MCF 10A (cell line): ENCODE measurements at regions not wholly inside any gene's neighbourhood (a gene's known extent, or its start where the extent isn't known, plus 50 kb on each side); places are given as distances from the start of the nearest gene placed in this dataset.

Experiments
- BruUV-seq: library from RNA; stranded (reverse); fragments of 400-500 nt; replicated peaks from 2 replicates; lab custom pipeline; 2021; lab: Mats Ljungman, UMichigan
- CTCF ChIA-PET: fragments of 300-600 bp; sonication (Branson Sonifier 250); formaldehyde crosslinking; extraction: SDS; loops from one replicate; lab custom pipeline; 2021; ENCODE audit warnings: antibody characterized with exemption, inconsistent platforms; lab: Yijun Ruan, JAX
- POLR2A ChIA-PET: fragments of 300-600, 350-650 bp; sonication (Branson Sonifier 250); formaldehyde crosslinking; extraction: SDS; loops from one replicate; lab custom pipeline; 2020; ENCODE audit warnings: antibody characterized with exemption, inconsistent platforms; lab: Yijun Ruan, JAX
- DNase-seq: peaks from one replicate; pipeline ENCODE4 v3.0.0-alpha.2; 2018; ENCODE audit not compliant: unreplicated experiment
- H3K27ac Mint-ChIP-seq: one replicate; pipeline ENCODE4 v1.8.0; 2022; ENCODE audit warnings: mild to moderate bottlenecking, low read depth, mixed read lengths; ENCODE audit not compliant: unreplicated experiment
- H3K27me3 Mint-ChIP-seq: one replicate; pipeline ENCODE4 v1.8.0; 2022; ENCODE audit warnings: mixed read lengths; ENCODE audit not compliant: insufficient read depth, unreplicated experiment
- H3K36me3 Mint-ChIP-seq: one replicate; pipeline ENCODE4 v1.8.0; 2022; ENCODE audit warnings: mild to moderate bottlenecking, moderate library complexity, mixed read lengths; ENCODE audit not compliant: insufficient read depth, unreplicated experiment
- H3K4me1 Mint-ChIP-seq: one replicate; pipeline ENCODE4 v1.8.0; 2022; ENCODE audit warnings: mixed read lengths; ENCODE audit not compliant: insufficient read depth, unreplicated experiment
- H3K4me3 Mint-ChIP-seq: one replicate; pipeline ENCODE4 v1.8.0; 2022; ENCODE audit warnings: mild to moderate bottlenecking, moderate library complexity, mixed read lengths; ENCODE audit not compliant: unreplicated experiment
- H3K9me3 Mint-ChIP-seq: one replicate; pipeline ENCODE4 v1.8.0; 2022; ENCODE audit warnings: mixed read lengths; ENCODE audit not compliant: unreplicated experiment
- CTCF ChIP-seq: fragments of 200-600 bp; IDR thresholded peaks from one replicate; pipeline ENCODE4 v1.8.0; 2022; ENCODE audit warnings: antibody characterized with exemption, mild to moderate bottlenecking; ENCODE audit not compliant: unreplicated experiment
- intact Hi-C: fragments of 100-400 bp; cut with micrococcal nuclease; formaldehyde crosslinking; loops from 2 replicates; pipeline ENCODE4 v1.14.1; 2022

DNA sequence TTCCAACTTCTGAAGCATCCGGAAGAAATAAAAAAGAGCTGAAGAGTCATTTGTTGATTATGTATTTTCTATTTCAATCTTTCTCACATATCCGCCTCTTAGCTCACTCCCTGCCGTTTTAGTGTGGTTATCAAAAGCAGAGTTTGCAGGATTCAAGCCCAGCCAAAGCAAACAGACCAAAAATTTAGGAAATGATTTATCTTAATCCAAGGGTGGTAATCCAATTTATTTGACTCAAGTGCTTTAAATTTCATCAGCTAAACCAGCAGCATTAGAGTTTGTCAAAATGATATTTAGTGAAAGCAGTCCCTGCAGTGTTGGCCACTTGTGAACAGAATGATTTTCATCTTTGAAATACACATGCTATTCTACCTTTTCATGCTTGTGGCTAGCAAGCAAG, 129.3 kb upstream of the CCDC68 start:
- H3K36me3 Mint-ChIP-seq = no peaks in the 10 kb centered on the region
- H3K27ac Mint-ChIP-seq = no peak overlapping the region
- no TSS peak for BruUV-seq
- no peak for TF ChIP-seq CTCF
- no peak for DNase-seq
- no peaks in the 10 kb centered on the region for H3K9me3 Mint-ChIP-seq
- CTCF ChIA-PET = no interaction called here
- no peaks in the 10 kb centered on the region for H3K4me1 Mint-ChIP-seq
- intact Hi-C loops = no loop called here
- POLR2A ChIA-PET = no interaction called here
- no peak overlapping the region for H3K4me3 Mint-ChIP-seq
- H3K27me3 Mint-ChIP-seq = no peaks in the 10 kb centered on the region

GRCh38 chr18:55088000-55088401, 128.7 kb upstream of the CCDC68 start:
- DNase-seq = no peak
- Mint-ChIP-seq H3K4me3 (no peak overlapping the region), H3K27me3 (no peaks in the 10 kb centered on the region), H3K9me3 (no peaks in the 10 kb centered on the region), H3K36me3 (no peaks in the 10 kb centered on the region), H3K27ac (no peak overlapping the region), H3K4me1 (no peaks in the 10 kb centered on the region)
- no peak for TF ChIP-seq CTCF
- CTCF ChIA-PET = no interaction called here
- POLR2A ChIA-PET = no interaction called here
- no TSS peak for BruUV-seq
- intact Hi-C loops = no loop called here

- CTCF ChIA-PET = interaction anchor here (0.6 to 1.0 kb wide), 2 partner anchors 140 to 148 kb away, joined by 3 read pairs; no protein-coding TSS in a partner anchor
- no peaks in the 10 kb centered on the region for H3K36me3 Mint-ChIP-seq
- no peak for TF ChIP-seq CTCF
Observed at GRCh38 chr18:55086906-55087305, 127.6 kb upstream of the CCDC68 start.

DNA sequence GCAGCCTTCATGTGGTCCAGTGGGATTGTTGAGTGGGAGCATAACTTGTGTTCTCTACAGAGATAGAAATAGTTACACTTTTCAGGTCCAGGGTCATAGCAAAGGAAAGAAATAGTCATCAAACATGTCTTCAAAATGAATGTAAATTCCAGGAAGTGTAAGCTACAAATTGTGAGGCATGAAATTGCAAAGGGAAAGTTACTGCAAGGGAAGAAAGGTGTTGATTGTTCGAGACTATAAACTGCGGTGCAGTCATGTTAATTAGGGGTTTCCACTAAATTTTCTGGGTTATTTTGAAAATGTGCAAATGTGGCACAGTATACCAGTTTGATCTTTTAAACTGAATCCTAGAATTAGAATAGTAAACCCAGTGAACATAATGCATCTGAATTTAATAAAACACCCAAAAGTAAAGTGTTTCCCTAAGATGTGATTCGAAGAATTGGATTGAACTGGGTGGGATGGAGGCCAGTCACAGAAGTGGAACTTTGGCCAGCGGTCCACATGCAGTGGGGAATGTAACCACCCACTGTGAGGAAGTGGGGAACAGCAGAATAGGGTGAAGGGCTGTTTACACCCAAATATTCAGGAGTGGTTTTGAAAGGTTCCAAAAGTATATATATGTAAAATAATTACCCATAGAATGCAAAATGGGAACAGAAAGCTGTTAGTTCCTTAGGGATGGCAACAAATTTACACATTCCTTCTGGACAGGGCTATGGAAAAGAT, 126.5 kb upstream of the CCDC68 start:
- Mint-ChIP-seq H3K4me3 (no peak overlapping the region), H3K9me3 (no peaks in the 10 kb centered on the region), H3K27ac (no peak overlapping the region), H3K36me3 (no peaks in the 10 kb centered on the region), H3K27me3 (no peaks in the 10 kb centered on the region), H3K4me1 (no peaks in the 10 kb centered on the region)
- ChIA-PET POLR2A (no interaction called here), CTCF (no interaction called here)
- TF ChIP-seq CTCF = no peak
- BruUV-seq = no TSS peak
- intact Hi-C loops = no loop called here
- no peak for DNase-seq

More at GRCh38 chr18:55086906-55087305, 127.6 kb upstream of the CCDC68 start:
- H3K4me3 Mint-ChIP-seq = no peak overlapping the region
- no peaks in the 10 kb centered on the region for H3K9me3 Mint-ChIP-seq
- POLR2A ChIA-PET = no interaction called here
- H3K4me1 Mint-ChIP-seq = no peaks in the 10 kb centered on the region
- H3K27me3 Mint-ChIP-seq = no peaks in the 10 kb centered on the region
- H3K27ac Mint-ChIP-seq = no peak overlapping the region
- no TSS peak for BruUV-seq
- no peak for DNase-seq
- intact Hi-C loops = no loop called here
